GM19035 (cell line): ENCODE measurements at regions not wholly inside any gene's neighbourhood (a gene's known extent, or its start where the extent isn't known, plus 50 kb on each side); places are given as distances from the start of the nearest gene placed in this dataset.

Experiments used
- ATAC-seq: cut with Tn5 transposase; IDR thresholded peaks from one replicate; pipeline ENCODE4 v1.9.1; 2021; ENCODE audit not compliant: unreplicated experiment

GRCh38 chr1:87715471-87715870 lies 386.8 kb downstream of the LMO4 start:
- ATAC-seq, result no peak

GRCh38 chr1:87717157-87717670 lies 388.5 kb downstream of the LMO4 start:
- ATAC-seq, result no peak

GRCh38 chr1:87718241-87718950 lies 389.7 kb downstream of the LMO4 start:
- ATAC-seq, result no peak

- ATAC-seq, result no peak
Measured at GRCh38 chr1:87719658-87720057, 391.0 kb downstream of the LMO4 start.

GRCh38 chr1:87720561-87720960 lies 391.9 kb downstream of the LMO4 start:
- ATAC-seq, result no peak

GRCh38 chr1:87723193-87723592 lies 394.5 kb downstream of the LMO4 start:
- ATAC-seq, result no peak

- no peak for ATAC-seq
Measured at GRCh38 chr1:87728169-87728568, 399.5 kb downstream of the LMO4 start.

- no peak for ATAC-seq
Measured at GRCh38 chr1:87730274-87731216, 401.9 kb downstream of the LMO4 start.

- ATAC-seq, result no peak
Measured at GRCh38 chr1:87733386-87733785, 404.7 kb downstream of the LMO4 start.

GRCh38 chr1:87735750-87736149 lies 407.1 kb downstream of the LMO4 start:
- ATAC-seq, result no peak

- no peak for ATAC-seq
Measured at GRCh38 chr1:87739141-87739540, 410.5 kb downstream of the LMO4 start.

- ATAC-seq, result no peak
Measured at GRCh38 chr1:87739704-87740103, 411.0 kb downstream of the LMO4 start.

- ATAC-seq, result no peak
Measured at GRCh38 chr1:87743256-87743655, 414.6 kb downstream of the LMO4 start.

- ATAC-seq, result no peak
Measured at GRCh38 chr1:87744056-87744455, 415.4 kb downstream of the LMO4 start.

- no peak for ATAC-seq
Measured at GRCh38 chr1:87744763-87745162, 416.1 kb downstream of the LMO4 start.

GRCh38 chr1:87753366-87753765 lies 424.7 kb downstream of the LMO4 start:
- no peak for ATAC-seq

GRCh38 chr1:87754139-87754538 lies 425.5 kb downstream of the LMO4 start:
- ATAC-seq, result no peak

GRCh38 chr1:87757676-87758075 lies 429.0 kb downstream of the LMO4 start:
- ATAC-seq, result no peak

- ATAC-seq, result no peak
Measured at GRCh38 chr1:87759421-87760087, 430.9 kb downstream of the LMO4 start.

- no peak for ATAC-seq
Measured at GRCh38 chr1:87760155-87760554, 431.5 kb downstream of the LMO4 start.

- no peak for ATAC-seq
Measured at GRCh38 chr1:87760654-87761053, 432.0 kb downstream of the LMO4 start.
